MM.1S (cell line): ENCODE measurements at regions not wholly inside any gene's neighbourhood (a gene's known extent, or its start where the extent isn't known, plus 50 kb on each side); places are given as distances from the start of the nearest gene placed in this dataset.

Experiments
- DNase-seq: peaks from one replicate; pipeline ENCODE4 v3.0.0-alpha.2; 2015
- H2AFZ ChIP-seq: fragments of 300-600 bp; sonication (generic); 2 replicates; pipeline ENCODE4 v1.6.0; 2016; ENCODE audit warnings: antibody characterized with exemption, low read length
- H3F3A ChIP-seq: fragments of 300-600 bp; sonication (generic); 2 replicates; pipeline ENCODE4 v1.6.1; 2016; ENCODE audit warnings: mild to moderate bottlenecking, antibody characterized with exemption, low read length, moderate library complexity, mixed read lengths; ENCODE audit not compliant: insufficient read depth
- H3K27ac ChIP-seq: fragments of 300-600 bp; sonication (generic); 2 replicates; pipeline ENCODE4 v1.5.1; 2016; ENCODE audit warnings: mild to moderate bottlenecking, low read length
- H3K27me3 ChIP-seq: fragments of 300-600 bp; sonication (generic); replicated peaks from 2 replicates; pipeline ENCODE4 v1.6.0; 2016; ENCODE audit warnings: low read length; ENCODE audit not compliant: insufficient read depth
- H3K36me3 ChIP-seq: fragments of 300-600 bp; sonication (generic); replicated peaks from 2 replicates; pipeline ENCODE4 v1.6.1; 2016; ENCODE audit warnings: mild to moderate bottlenecking, low read length, mixed read lengths; ENCODE audit not compliant: insufficient read depth
- H3K4me1 ChIP-seq: fragments of 300-600 bp; sonication (generic); 2 replicates; pipeline ENCODE4 v1.6.1; 2016; ENCODE audit warnings: low read length, mixed read lengths
- H3K4me2 ChIP-seq: fragments of 300-600 bp; sonication (generic); 2 replicates; pipeline ENCODE4 v1.6.0; 2016; ENCODE audit warnings: low read depth, low read length
- H3K4me3 ChIP-seq: fragments of 300-600 bp; sonication (generic); 2 replicates; pipeline ENCODE4 v1.5.1; 2016; ENCODE audit warnings: low read length, mixed read lengths
- H3K79me2 ChIP-seq: fragments of 300-600 bp; sonication (generic); 2 replicates; pipeline ENCODE4 v1.6.1; 2016; ENCODE audit warnings: mixed run types, low read length, mixed read lengths
- H3K9ac ChIP-seq: fragments of 300-600 bp; sonication (generic); 2 replicates; pipeline ENCODE4 v1.6.1; 2016; ENCODE audit warnings: low read length, mixed read lengths
- H3K9me2 ChIP-seq: fragments of 300-600 bp; sonication (generic); replicated peaks from 2 replicates; pipeline ENCODE4 v1.6.1; 2016; ENCODE audit warnings: mild to moderate bottlenecking, low read length, mixed read lengths; ENCODE audit not compliant: insufficient read depth
- H3K9me3 ChIP-seq: fragments of 300-600 bp; sonication (generic); replicated peaks from 2 replicates; pipeline ENCODE4 v1.6.1; 2016; ENCODE audit warnings: mild to moderate bottlenecking, low read length, mixed read lengths; ENCODE audit not compliant: insufficient read depth
- H4K20me1 ChIP-seq: fragments of 300-600 bp; sonication (generic); 2 replicates; pipeline ENCODE4 v1.6.1; 2016; ENCODE audit warnings: mild to moderate bottlenecking, low read length, moderate library complexity, mixed read lengths; ENCODE audit not compliant: insufficient read depth
- CTCF ChIP-seq: fragments of 300-600 bp; sonication (generic); IDR thresholded peaks from 2 replicates; pipeline ENCODE4 v1.5.1; 2016; ENCODE audit warnings: antibody characterized with exemption, low read length, mixed read lengths
- EZH2 ChIP-seq: fragments of 300-600 bp; sonication (generic); optimal IDR thresholded peaks from 2 replicates; pipeline ENCODE3; 2017; ENCODE audit warnings: low read depth, mild to moderate bottlenecking, antibody characterized with exemption, low read length, mixed read lengths
- EZH2phosphoT487 ChIP-seq: fragments of 300-600 bp; sonication (generic); IDR thresholded peaks from 2 replicates; pipeline ENCODE4 v1.6.1; 2018; ENCODE audit warnings: antibody characterized with exemption, low read length

GRCh38 chr6:50661636-50662035 is 51.7 kb upstream of the TFAP2D start:
- H3K79me2 ChIP-seq, result no peaks in the 10 kb centered on the region
- no peaks in the 10 kb centered on the region for H3F3A ChIP-seq
- H3K9me2 ChIP-seq, result no peaks in the 10 kb centered on the region
- H3K27me3 ChIP-seq, result no peaks in the 10 kb centered on the region
- no peaks in the 10 kb centered on the region for H4K20me1 ChIP-seq
- H3K4me3 ChIP-seq, result no peak overlapping the region
- H3K9me3 ChIP-seq, result no peaks in the 10 kb centered on the region
- DNase-seq, result no peak
- no peak overlapping the region for H3K27ac ChIP-seq
- no peak overlapping the region for H3K9ac ChIP-seq
- no peaks in the 10 kb centered on the region for H3K36me3 ChIP-seq
- H3K4me2 ChIP-seq, result no peak overlapping the region
- no peaks in the 10 kb centered on the region for H3K4me1 ChIP-seq
- TF ChIP-seq EZH2 (no peak), CTCF (no peak), EZH2phosphoT487 (no peak)
- H2AFZ ChIP-seq, result no peak overlapping the region
